ENCODE measurements at regions not wholly inside any gene's neighbourhood (a gene's known extent, or its start where the extent isn't known, plus 50 kb on each side); places are given as distances from the start of the nearest gene placed in this dataset.

DNA sequence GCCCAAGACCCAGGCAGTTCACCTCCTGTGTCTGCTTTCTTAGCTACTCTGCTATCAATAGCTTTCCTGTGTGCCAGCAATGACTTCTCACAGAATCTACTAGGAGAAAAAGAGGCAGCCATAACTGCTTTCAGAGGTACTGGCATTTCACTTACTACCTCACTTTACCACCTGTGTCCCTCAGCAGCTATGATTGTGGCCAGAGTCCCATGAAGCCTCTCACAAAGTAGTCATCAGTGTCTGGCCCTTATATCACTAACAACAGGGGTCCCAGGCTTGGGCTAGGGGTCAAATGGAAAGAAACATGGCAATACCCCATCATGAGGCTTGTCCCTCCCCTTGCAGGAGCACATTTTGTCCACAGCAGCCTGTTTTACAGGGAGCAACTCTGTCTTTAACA is 62.7 kb upstream of the EPS8L3 start:
- ATAC-seq: no peak
- no peak for DNase-seq (ENCODE audit: low read depth, low spot score)
- Histone ChIP-seq H3K4me3 (ENCODE audit: low read depth in 2 of 2, low read length in 2 of 2) (no peak overlapping the region), H3K36me3 (ENCODE audit: control insufficient read depth, insufficient read depth, low read length) (no peaks in the 10 kb centered on the region), H3K27me3 (ENCODE audit: control insufficient read depth, insufficient read depth, low read length) (no peaks in the 10 kb centered on the region), H3K27ac (ENCODE audit: low read length) (peak overlapping the region; percentile 98), H3K4me1 (ENCODE audit: control insufficient read depth, insufficient read depth, low read length) (peaks cover 56% of the 10 kb centered on the region), H3K9me3 (ENCODE audit: control insufficient read depth, insufficient read depth, low read depth, low read length) (no peaks in the 10 kb centered on the region)
- BruUV-seq (replicated peaks): no TSS peak
- intact Hi-C loops (cut with micrococcal nuclease; ENCODE audit: unreplicated experiment) (no loop called here), in situ Hi-C loops (cut with HindIII; ENCODE audit: low pct_unique_long_range_greater_than_20kb, low sequenced_read_pairs) (no loop called here)
- ChIA-PET POLR2A (interaction anchor here (0.6 kb wide), 1 partner anchor 157 kb away, joined by 4 read pairs; no protein-coding TSS in a partner anchor), CTCF (no interaction called here)
- no peak for TF ChIP-seq SIN3A (IDR thresholded peaks at IDR 0.05; ENCODE audit: borderline replicate concordance, insufficient read depth, low read depth, low read length)
- TF ChIP-seq POLR2AphosphoS5 (IDR thresholded peaks at IDR 0.05; ENCODE audit: low read depth, low read length): no peak
- TF ChIP-seq TCF7L2 (IDR thresholded peaks at IDR 0.05; ENCODE audit: low read depth, low read length): no peak
- TF ChIP-seq, protein P1, sequence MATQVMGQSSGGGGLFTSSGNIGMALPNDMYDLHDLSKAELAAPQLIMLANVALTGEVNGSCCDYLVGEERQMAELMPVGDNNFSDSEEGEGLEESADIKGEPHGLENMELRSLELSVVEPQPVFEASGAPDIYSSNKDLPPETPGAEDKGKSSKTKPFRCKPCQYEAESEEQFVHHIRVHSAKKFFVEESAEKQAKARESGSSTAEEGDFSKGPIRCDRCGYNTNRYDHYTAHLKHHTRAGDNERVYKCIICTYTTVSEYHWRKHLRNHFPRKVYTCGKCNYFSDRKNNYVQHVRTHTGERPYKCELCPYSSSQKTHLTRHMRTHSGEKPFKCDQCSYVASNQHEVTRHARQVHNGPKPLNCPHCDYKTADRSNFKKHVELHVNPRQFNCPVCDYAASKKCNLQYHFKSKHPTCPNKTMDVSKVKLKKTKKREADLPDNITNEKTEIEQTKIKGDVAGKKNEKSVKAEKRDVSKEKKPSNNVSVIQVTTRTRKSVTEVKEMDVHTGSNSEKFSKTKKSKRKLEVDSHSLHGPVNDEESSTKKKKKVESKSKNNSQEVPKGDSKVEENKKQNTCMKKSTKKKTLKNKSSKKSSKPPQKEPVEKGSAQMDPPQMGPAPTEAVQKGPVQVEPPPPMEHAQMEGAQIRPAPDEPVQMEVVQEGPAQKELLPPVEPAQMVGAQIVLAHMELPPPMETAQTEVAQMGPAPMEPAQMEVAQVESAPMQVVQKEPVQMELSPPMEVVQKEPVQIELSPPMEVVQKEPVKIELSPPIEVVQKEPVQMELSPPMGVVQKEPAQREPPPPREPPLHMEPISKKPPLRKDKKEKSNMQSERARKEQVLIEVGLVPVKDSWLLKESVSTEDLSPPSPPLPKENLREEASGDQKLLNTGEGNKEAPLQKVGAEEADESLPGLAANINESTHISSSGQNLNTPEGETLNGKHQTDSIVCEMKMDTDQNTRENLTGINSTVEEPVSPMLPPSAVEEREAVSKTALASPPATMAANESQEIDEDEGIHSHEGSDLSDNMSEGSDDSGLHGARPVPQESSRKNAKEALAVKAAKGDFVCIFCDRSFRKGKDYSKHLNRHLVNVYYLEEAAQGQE (IDR thresholded peaks at IDR 0.05; ENCODE audit: insufficient read depth in 1 of 2, low read depth in 2 of 2, low read length in 1 of 2): no peak
- TF ChIP-seq, protein P2, sequence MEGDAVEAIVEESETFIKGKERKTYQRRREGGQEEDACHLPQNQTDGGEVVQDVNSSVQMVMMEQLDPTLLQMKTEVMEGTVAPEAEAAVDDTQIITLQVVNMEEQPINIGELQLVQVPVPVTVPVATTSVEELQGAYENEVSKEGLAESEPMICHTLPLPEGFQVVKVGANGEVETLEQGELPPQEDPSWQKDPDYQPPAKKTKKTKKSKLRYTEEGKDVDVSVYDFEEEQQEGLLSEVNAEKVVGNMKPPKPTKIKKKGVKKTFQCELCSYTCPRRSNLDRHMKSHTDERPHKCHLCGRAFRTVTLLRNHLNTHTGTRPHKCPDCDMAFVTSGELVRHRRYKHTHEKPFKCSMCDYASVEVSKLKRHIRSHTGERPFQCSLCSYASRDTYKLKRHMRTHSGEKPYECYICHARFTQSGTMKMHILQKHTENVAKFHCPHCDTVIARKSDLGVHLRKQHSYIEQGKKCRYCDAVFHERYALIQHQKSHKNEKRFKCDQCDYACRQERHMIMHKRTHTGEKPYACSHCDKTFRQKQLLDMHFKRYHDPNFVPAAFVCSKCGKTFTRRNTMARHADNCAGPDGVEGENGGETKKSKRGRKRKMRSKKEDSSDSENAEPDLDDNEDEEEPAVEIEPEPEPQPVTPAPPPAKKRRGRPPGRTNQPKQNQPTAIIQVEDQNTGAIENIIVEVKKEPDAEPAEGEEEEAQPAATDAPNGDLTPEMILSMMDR (IDR thresholded peaks at IDR 0.05): no peak

DNA sequence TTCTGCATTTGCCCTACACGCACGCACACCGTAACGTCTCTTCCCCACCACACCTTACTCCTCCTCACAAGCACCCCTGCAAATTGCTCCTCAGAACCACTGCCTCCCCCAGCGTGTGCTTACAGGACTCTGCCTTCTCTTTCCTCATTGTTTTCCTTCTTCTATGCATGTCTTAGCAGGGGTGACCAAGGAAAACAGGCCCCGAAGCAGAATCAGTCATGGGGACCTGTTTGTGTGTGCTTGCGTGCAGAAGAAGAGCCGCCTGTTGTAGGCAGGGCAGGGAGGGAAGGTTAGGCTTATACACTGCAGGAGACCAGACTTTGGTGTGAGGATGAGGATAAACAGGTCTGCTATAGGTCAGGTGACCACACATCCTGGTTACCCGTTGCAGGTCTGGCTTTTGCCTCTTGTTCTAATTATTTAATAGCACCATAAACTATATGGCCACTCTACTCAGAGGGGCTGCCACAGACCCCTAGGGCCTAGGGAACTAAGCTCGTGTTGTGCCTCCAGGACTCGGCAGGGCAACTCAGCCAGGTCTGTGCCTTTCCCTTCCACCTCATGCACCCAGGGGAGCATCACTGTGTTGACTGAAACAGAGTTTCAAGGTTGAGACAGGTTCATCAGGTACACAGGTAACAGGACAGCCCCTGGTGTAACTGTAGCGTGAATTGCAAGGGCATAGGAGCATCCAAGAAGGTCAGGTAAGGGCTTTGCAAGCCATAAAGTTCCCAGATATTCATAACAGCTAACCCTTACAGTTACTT is 60.8 kb upstream of the EPS8L3 start:
- ATAC-seq: peak; percentile 61
- TF ChIP-seq SIN3A (IDR thresholded peaks at IDR 0.05; ENCODE audit: borderline replicate concordance, insufficient read depth, low read depth, low read length): no peak
- TF ChIP-seq TCF7L2 (IDR thresholded peaks at IDR 0.05; ENCODE audit: low read depth, low read length): no peak
- TF ChIP-seq, protein P2 (IDR thresholded peaks at IDR 0.05): no peak
- TF ChIP-seq, protein P1 (IDR thresholded peaks at IDR 0.05; ENCODE audit: insufficient read depth in 1 of 2, low read depth in 2 of 2, low read length in 1 of 2): no peak
- no peak for TF ChIP-seq POLR2AphosphoS5 (IDR thresholded peaks at IDR 0.05; ENCODE audit: low read depth, low read length)
- in situ Hi-C loops (cut with HindIII; ENCODE audit: low pct_unique_long_range_greater_than_20kb, low sequenced_read_pairs): no loop called here
- POLR2A ChIA-PET: no interaction called here
- H3K9me3 ChIP-seq (ENCODE audit: control insufficient read depth, insufficient read depth, low read depth, low read length): no peaks in the 10 kb centered on the region
- intact Hi-C loops (cut with micrococcal nuclease; ENCODE audit: unreplicated experiment): no loop called here
- DNase-seq (ENCODE audit: low read depth, low spot score): no peak
- peaks cover 61% of the 10 kb centered on the region for H3K4me1 ChIP-seq (ENCODE audit: control insufficient read depth, insufficient read depth, low read length)
- H3K27ac ChIP-seq (ENCODE audit: low read length): peak overlapping the region; percentile 98
- no TSS peak for BruUV-seq (replicated peaks)
- no peaks in the 10 kb centered on the region for H3K27me3 ChIP-seq (ENCODE audit: control insufficient read depth, insufficient read depth, low read length)
- H3K4me3 ChIP-seq (ENCODE audit: low read depth in 2 of 2, low read length in 2 of 2): no peak overlapping the region
- CTCF ChIA-PET: no interaction called here
- no peaks in the 10 kb centered on the region for H3K36me3 ChIP-seq (ENCODE audit: control insufficient read depth, insufficient read depth, low read length)

Data from Panc1 (cell line).